OCI-LY1 (cell line): ENCODE measurements at regions not wholly inside any gene's neighbourhood (a gene's known extent, or its start where the extent isn't known, plus 50 kb on each side); places are given as distances from the start of the nearest gene placed in this dataset.

Experiments
- H2AFZ ChIP-seq: fragments of 200-600 bp; sonication (generic), shearing (Covaris generic); 2 replicates; pipeline ENCODE4 v1.6.0; 2014; ENCODE audit warnings: antibody characterized with exemption, mild to moderate bottlenecking, low read length
- H3F3A ChIP-seq: fragments of 200-600 bp; sonication (generic), shearing (Covaris generic); 2 replicates; pipeline ENCODE4 v1.6.0; 2014; ENCODE audit warnings: mild to moderate bottlenecking, antibody characterized with exemption, low read length, moderate library complexity; ENCODE audit not compliant: insufficient read depth
- H3K27ac ChIP-seq: fragments of 200-600 bp; sonication (generic); 2 replicates; pipeline ENCODE4 v1.5.1; 2014; ENCODE audit warnings: low read length, mixed run types, mild to moderate bottlenecking, low read depth; ENCODE audit not compliant: poor library complexity, severe bottlenecking
- H3K27me3 ChIP-seq: fragments of 200-600 bp; sonication (generic); 2 replicates; pipeline ENCODE4 v1.6.0; 2014; ENCODE audit warnings: antibody characterized with exemption, mild to moderate bottlenecking, low read length, moderate library complexity; ENCODE audit not compliant: insufficient read depth
- H3K36me3 ChIP-seq: fragments of 200-600 bp; sonication (generic); 2 replicates; pipeline ENCODE4 v1.6.1; 2014; ENCODE audit warnings: mild to moderate bottlenecking, antibody characterized with exemption, low read length, moderate library complexity, mixed read lengths; ENCODE audit not compliant: insufficient read depth
- H3K4me1 ChIP-seq: fragments of 200-600 bp; sonication (generic); 2 replicates; pipeline ENCODE4 v1.5.1; 2014; ENCODE audit warnings: mild to moderate bottlenecking, low read length, moderate library complexity; ENCODE audit not compliant: insufficient read depth, severe bottlenecking
- H3K4me2 ChIP-seq: fragments of 200-600 bp; sonication (generic), shearing (Covaris generic); 2 replicates; pipeline ENCODE4 v1.6.1; 2014; ENCODE audit warnings: low read length
- H3K4me3 ChIP-seq: fragments of 200-600 bp; sonication (generic); 2 replicates; pipeline ENCODE4 v1.5.1; 2014; ENCODE audit warnings: low read length, low read depth, mild to moderate bottlenecking, mixed read lengths; ENCODE audit not compliant: poor library complexity, severe bottlenecking
- H3K79me2 ChIP-seq: fragments of 200-600 bp; shearing (Covaris generic); 2 replicates; pipeline ENCODE4 v1.6.1; 2016; ENCODE audit warnings: mixed run types, low read length, mixed read lengths; ENCODE audit not compliant: insufficient read depth
- H3K9ac ChIP-seq: fragments of 200-600 bp; sonication (generic), shearing (Covaris generic); 2 replicates; pipeline ENCODE4 v1.6.1; 2014; ENCODE audit warnings: mild to moderate bottlenecking, low read length, mixed read lengths
- H3K9me2 ChIP-seq: fragments of 200-600 bp; sonication (generic), shearing (Covaris generic); 2 replicates; pipeline ENCODE4 v1.6.1; 2014; ENCODE audit warnings: low read depth, mild to moderate bottlenecking, low read length, mixed read lengths
- H3K9me3 ChIP-seq: fragments of 200-600 bp; shearing (Covaris generic); 2 replicates; pipeline ENCODE4 v1.6.1; 2014; ENCODE audit warnings: low read length, mixed read lengths
- H4K20me1 ChIP-seq: fragments of 200-600 bp; sonication (generic), shearing (Covaris generic); 2 replicates; pipeline ENCODE4 v1.6.0; 2016; ENCODE audit warnings: mild to moderate bottlenecking, low read length; ENCODE audit not compliant: insufficient read depth
- CTCF ChIP-seq: fragments of 200-600 bp; sonication (generic), shearing (Covaris generic); IDR thresholded peaks from 2 replicates; pipeline ENCODE4 v1.5.1; 2017; ENCODE audit warnings: mild to moderate bottlenecking, antibody characterized with exemption, low read length, moderate library complexity, mixed read lengths
- EZH2 ChIP-seq: fragments of 200-600 bp; sonication (generic), shearing (Covaris generic); IDR thresholded peaks from 2 replicates; pipeline ENCODE4 v1.8.0; 2017; ENCODE audit warnings: borderline replicate concordance, mixed run types, mild to moderate bottlenecking, antibody characterized with exemption, low read length, moderate library complexity, mixed read lengths

- Histone ChIP-seq H4K20me1 (no peaks in the 10 kb centered on the region), H3K9me3 (peaks cover 5% of the 10 kb centered on the region; the same call in 1 of the 2 replicates), H3K27ac (no peak overlapping the region), H2AFZ (no peak overlapping the region), H3F3A (no peaks in the 10 kb centered on the region), H3K9ac (no peak overlapping the region), H3K79me2 (no peaks in the 10 kb centered on the region), H3K9me2 (no peaks in the 10 kb centered on the region), H3K36me3 (no peaks in the 10 kb centered on the region), H3K4me3 (no peak overlapping the region), H3K4me1 (no peaks in the 10 kb centered on the region), H3K4me2 (no peak overlapping the region), H3K27me3 (no peaks in the 10 kb centered on the region)
- TF ChIP-seq CTCF (no peak), EZH2 (no peak)
Observed at GRCh38 chr7:3234851-3235250, 66.2 kb upstream of the SDK1 start.

GRCh38 chr7:3235322-3235721 lies 65.7 kb upstream of the SDK1 start:
- H3K9me2 ChIP-seq = no peaks in the 10 kb centered on the region
- no peaks in the 10 kb centered on the region for H3F3A ChIP-seq
- H3K4me2 ChIP-seq = no peak overlapping the region
- H3K27ac ChIP-seq = no peak overlapping the region
- H4K20me1 ChIP-seq = no peaks in the 10 kb centered on the region
- no peaks in the 10 kb centered on the region for H3K79me2 ChIP-seq
- no peak overlapping the region for H2AFZ ChIP-seq
- H3K9ac ChIP-seq = no peak overlapping the region
- no peak for TF ChIP-seq CTCF
- TF ChIP-seq EZH2 = no peak
- H3K9me3 ChIP-seq = peaks cover 5% of the 10 kb centered on the region; the same call in 1 of the 2 replicates
- no peaks in the 10 kb centered on the region for H3K4me1 ChIP-seq
- H3K27me3 ChIP-seq = no peaks in the 10 kb centered on the region
- H3K4me3 ChIP-seq = no peak overlapping the region
- H3K36me3 ChIP-seq = no peaks in the 10 kb centered on the region

GRCh38 chr7:3236268-3236667 lies 64.8 kb upstream of the SDK1 start:
- H3K9me3 ChIP-seq = peaks cover 5% of the 10 kb centered on the region; the same call in 1 of the 2 replicates
- H3K9me2 ChIP-seq = no peaks in the 10 kb centered on the region
- no peaks in the 10 kb centered on the region for H3K4me1 ChIP-seq
- H2AFZ ChIP-seq = no peak overlapping the region
- no peak overlapping the region for H3K4me3 ChIP-seq
- H3F3A ChIP-seq = no peaks in the 10 kb centered on the region
- H3K79me2 ChIP-seq = no peaks in the 10 kb centered on the region
- H3K36me3 ChIP-seq = no peaks in the 10 kb centered on the region
- H4K20me1 ChIP-seq = no peaks in the 10 kb centered on the region
- H3K9ac ChIP-seq = no peak overlapping the region
- no peak overlapping the region for H3K27ac ChIP-seq
- no peaks in the 10 kb centered on the region for H3K27me3 ChIP-seq
- TF ChIP-seq EZH2 = no peak
- no peak for TF ChIP-seq CTCF
- no peak overlapping the region for H3K4me2 ChIP-seq
